ENCODE measurements at regions not wholly inside any gene's neighbourhood (a gene's known extent, or its start where the extent isn't known, plus 50 kb on each side); places are given as distances from the start of the nearest gene placed in this dataset.
"Not testable (repeated sequence)": the region's sequence is repeated elsewhere in the genome, so short reads cannot be mapped to it uniquely, and the experiment has no call there.

DNA sequence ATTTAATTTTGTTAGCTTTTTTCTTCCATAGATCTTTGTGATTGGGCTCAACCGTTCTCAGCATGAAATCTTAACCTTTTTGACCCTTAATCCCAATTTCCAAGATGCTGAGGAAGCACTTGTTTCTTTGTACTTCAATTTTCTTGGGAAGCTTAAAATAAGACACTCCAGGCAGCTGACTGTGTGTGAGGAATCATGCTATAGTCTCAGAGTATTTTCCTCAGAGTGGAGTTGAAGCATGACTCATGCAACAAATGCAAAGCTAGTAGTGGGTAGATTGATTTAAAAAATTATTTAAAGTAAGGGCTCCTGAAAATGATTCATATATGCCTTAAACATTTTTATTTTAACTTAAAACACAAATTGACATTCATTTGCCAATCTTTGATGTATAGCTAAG lies 168.7 kb downstream of the BTBD3 start:
- in situ Hi-C loops (cut with MboI; ENCODE audit: low sequenced_read_pairs in 4 of 4) (no loop called here), intact Hi-C loops (cut with DNase I; ENCODE audit: low total_unique reads) (no loop called here)
- H3K9me3 ChIP-seq: no peaks in the 10 kb centered on the region
- no peak overlapping the region for H3K27ac ChIP-seq
- H3K36me3 ChIP-seq: no peaks in the 10 kb centered on the region
- no peaks in the 10 kb centered on the region for H3K4me1 ChIP-seq
- no peak overlapping the region for H3K4me3 ChIP-seq
- H3K27me3 ChIP-seq: no peaks in the 10 kb centered on the region
- ATAC-seq (no peak), DNase-seq (no peak)
- no peak for TF ChIP-seq POLR2A (IDR thresholded peaks at IDR 0.05)
- TF ChIP-seq, protein P1, sequence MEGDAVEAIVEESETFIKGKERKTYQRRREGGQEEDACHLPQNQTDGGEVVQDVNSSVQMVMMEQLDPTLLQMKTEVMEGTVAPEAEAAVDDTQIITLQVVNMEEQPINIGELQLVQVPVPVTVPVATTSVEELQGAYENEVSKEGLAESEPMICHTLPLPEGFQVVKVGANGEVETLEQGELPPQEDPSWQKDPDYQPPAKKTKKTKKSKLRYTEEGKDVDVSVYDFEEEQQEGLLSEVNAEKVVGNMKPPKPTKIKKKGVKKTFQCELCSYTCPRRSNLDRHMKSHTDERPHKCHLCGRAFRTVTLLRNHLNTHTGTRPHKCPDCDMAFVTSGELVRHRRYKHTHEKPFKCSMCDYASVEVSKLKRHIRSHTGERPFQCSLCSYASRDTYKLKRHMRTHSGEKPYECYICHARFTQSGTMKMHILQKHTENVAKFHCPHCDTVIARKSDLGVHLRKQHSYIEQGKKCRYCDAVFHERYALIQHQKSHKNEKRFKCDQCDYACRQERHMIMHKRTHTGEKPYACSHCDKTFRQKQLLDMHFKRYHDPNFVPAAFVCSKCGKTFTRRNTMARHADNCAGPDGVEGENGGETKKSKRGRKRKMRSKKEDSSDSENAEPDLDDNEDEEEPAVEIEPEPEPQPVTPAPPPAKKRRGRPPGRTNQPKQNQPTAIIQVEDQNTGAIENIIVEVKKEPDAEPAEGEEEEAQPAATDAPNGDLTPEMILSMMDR (IDR thresholded peaks at IDR 0.05 in 4 of 5, conservative IDR thresholded peaks at IDR 0.05 in 1 of 5): no peak

DNA sequence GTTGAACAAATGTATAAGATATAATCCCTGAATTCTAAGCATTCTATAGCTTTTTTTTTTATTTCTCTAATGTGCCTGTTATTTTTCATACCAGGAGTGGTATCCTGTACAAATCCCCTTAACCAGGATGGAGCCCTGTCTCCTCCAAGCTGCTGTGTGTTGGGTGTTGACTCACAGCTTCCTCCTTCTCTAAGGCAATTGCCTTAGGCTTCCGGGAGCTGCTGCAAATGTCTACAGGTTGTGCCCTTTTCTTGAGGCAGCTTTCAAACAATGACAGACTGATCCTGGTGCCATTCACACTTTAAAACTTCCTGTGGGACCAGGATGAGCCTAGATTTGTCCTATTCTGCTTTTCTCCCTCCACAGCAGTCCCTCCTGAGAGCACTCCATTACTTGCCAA lies 173.2 kb downstream of the BTBD3 start:
- Histone ChIP-seq H3K9me3 (no peaks in the 10 kb centered on the region), H3K27me3 (no peaks in the 10 kb centered on the region), H3K4me3 (no peak overlapping the region), H3K36me3 (no peaks in the 10 kb centered on the region), H3K4me1 (no peaks in the 10 kb centered on the region), H3K27ac (no peak overlapping the region)
- intact Hi-C loops (cut with DNase I; ENCODE audit: low total_unique reads): no loop called here
- in situ Hi-C loops (cut with MboI; ENCODE audit: low sequenced_read_pairs in 4 of 4): no loop called here
- no peak for ATAC-seq
- no peak for DNase-seq
- TF ChIP-seq, protein P1 (IDR thresholded peaks at IDR 0.05 in 4 of 5, conservative IDR thresholded peaks at IDR 0.05 in 1 of 5): no peak
- TF ChIP-seq POLR2A (IDR thresholded peaks at IDR 0.05): no peak

DNA sequence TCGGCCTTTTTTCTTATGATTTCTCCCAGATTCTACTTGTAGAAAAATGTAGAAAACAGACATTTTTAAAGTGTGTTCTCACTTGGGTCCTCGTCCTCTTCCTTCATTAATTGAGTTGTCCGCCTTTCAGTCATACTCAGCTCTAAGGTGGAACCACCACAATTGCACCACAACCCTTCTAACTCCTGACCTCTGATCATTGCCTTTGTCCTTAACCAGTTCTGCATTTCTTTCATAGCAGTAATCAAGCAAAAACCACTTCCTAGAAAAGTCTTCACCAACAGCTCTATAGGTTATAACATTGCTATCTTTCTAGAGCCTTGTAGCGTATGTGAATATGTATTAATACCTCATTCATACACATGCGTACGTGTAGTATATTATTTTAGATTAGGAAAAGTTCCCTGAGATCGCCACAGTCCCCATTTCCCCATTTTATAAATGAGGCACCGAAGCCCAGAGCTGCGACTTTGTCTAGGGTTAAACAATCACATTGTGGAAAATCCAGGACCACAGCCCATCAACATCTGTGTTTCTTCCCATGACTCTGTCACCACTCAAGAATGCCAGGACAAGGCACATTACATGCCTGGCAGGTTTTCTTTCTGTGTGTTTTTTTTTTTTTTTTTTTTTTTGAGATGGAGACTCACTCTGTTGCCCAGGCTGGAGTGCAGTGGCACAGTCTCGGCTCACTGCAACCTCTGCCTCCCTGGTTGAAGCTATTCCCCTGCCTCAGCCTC lies 175.5 kb downstream of the BTBD3 start:
- no peaks in the 10 kb centered on the region for H3K36me3 ChIP-seq
- H3K4me1 ChIP-seq: no peaks in the 10 kb centered on the region
- no peak overlapping the region for H3K27ac ChIP-seq
- ATAC-seq (no peak), DNase-seq (no peak)
- TF ChIP-seq POLR2A (IDR thresholded peaks at IDR 0.05): no peak
- TF ChIP-seq, protein P1 (IDR thresholded peaks at IDR 0.05 in 4 of 5, conservative IDR thresholded peaks at IDR 0.05 in 1 of 5): no peak
- intact Hi-C loops (cut with DNase I; ENCODE audit: low total_unique reads): no loop called here
- H3K27me3 ChIP-seq: no peaks in the 10 kb centered on the region
- in situ Hi-C loops (cut with MboI; ENCODE audit: low sequenced_read_pairs in 4 of 4): no loop called here
- no peak overlapping the region for H3K4me3 ChIP-seq
- no peaks in the 10 kb centered on the region for H3K9me3 ChIP-seq

DNA sequence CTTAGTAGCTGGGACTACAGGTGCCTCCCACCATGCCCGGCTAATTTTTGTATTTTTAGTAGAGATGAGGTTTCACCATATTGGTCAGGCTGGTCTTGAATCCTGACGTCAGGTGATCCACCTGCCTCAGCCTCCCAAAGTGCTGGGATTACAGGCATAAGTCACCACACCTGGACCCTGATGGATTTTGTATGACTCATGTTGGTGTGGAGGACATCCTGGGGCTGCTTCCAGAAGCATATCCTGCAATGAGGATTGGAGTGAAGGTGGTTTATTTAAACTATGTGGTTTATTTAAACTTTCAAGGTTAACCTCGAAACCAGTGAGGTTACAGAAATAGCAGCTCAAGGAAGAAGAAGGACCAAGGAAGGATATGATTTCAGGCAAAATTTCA lies 176.1 kb downstream of the BTBD3 start:
- H3K9me3 ChIP-seq; in situ Hi-C loops (cut with MboI; ENCODE audit: low sequenced_read_pairs in 4 of 4); H3K36me3 ChIP-seq; H3K4me1 ChIP-seq; ATAC-seq; H3K27me3 ChIP-seq; intact Hi-C loops (cut with DNase I; ENCODE audit: low total_unique reads); DNase-seq; H3K27ac ChIP-seq; H3K4me3 ChIP-seq: not testable (repeated sequence)

DNA sequence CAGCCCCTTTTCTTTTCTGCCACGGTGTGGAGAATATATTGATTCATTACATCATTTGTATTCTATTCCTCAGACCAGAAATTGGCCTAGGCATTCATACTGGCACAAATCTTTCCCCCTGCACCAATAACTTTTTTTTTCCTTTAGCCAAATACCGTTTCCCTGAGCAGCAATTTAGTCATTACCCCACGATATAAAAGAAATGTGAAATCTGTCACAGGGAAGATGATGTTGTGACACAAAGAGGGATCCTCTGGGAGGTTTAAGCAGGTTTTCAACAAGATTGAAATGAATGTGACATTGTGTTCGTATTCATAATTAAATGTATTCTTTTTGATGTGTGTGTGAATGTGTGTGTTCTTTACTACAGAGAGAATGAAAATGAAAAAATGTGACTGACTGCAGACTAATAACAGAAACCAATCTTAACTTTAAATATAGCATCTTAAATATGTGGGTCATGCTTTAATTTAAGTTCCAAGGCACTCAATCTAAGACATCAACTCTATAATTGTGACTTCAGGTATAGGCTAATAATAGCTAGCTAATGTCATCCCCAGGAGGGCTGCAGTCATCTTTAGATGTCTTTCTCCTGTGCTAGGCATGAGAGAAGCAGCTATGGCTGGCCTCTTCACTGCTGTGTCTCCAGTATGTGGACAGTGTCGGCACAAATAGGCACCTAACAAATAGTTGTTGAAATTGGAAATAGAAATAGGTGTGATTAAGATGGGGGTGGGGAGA lies 177.7 kb downstream of the BTBD3 start:
- Histone ChIP-seq H3K27me3 (no peaks in the 10 kb centered on the region), H3K36me3 (no peaks in the 10 kb centered on the region), H3K9me3 (no peaks in the 10 kb centered on the region), H3K4me3 (no peak overlapping the region), H3K27ac (no peak overlapping the region), H3K4me1 (no peaks in the 10 kb centered on the region)
- intact Hi-C loops (cut with DNase I; ENCODE audit: low total_unique reads): no loop called here
- in situ Hi-C loops (cut with MboI; ENCODE audit: low sequenced_read_pairs in 4 of 4): no loop called here
- TF ChIP-seq POLR2A (IDR thresholded peaks at IDR 0.05): no peak
- TF ChIP-seq, protein P1 (IDR thresholded peaks at IDR 0.05 in 4 of 5, conservative IDR thresholded peaks at IDR 0.05 in 1 of 5): no peak
- DNase-seq (no peak), ATAC-seq (no peak)
